GM19372 (cell line): ENCODE measurements at regions not wholly inside any gene's neighbourhood (a gene's known extent, or its start where the extent isn't known, plus 50 kb on each side); places are given as distances from the start of the nearest gene placed in this dataset.
"Not testable (repeated sequence)": the region's sequence is repeated elsewhere in the genome, so short reads cannot be mapped to it uniquely, and the experiment has no call there.

ENCODE experiments used
- ATAC-seq: cut with Tn5 transposase; IDR thresholded peaks from one replicate; pipeline ENCODE4 v1.9.1; 2021; ENCODE audit warnings: mild to moderate bottlenecking, low read depth, moderate library complexity; ENCODE audit not compliant: unreplicated experiment

DNA sequence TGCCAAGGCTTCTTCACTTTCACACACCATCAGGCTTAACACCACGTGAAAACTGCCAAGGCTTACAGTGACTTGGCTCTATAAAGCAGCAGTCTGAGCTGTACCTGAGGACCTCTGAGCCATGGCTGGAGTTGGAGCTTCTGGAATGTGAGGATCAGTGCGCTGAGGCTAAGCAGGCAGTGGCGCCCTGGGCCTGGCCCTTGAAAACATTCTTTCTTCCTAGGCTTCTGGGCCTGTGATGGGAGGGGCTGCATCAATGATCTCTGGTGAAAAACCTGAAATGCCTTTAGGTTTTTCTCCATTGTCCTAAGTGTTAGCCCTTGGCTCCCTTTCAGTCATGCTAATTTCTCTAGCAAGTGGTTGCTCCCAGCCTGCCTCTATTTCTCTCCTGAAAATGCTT is 192.5 kb upstream of the PCDH20 start:
- ATAC-seq = no peak

DNA sequence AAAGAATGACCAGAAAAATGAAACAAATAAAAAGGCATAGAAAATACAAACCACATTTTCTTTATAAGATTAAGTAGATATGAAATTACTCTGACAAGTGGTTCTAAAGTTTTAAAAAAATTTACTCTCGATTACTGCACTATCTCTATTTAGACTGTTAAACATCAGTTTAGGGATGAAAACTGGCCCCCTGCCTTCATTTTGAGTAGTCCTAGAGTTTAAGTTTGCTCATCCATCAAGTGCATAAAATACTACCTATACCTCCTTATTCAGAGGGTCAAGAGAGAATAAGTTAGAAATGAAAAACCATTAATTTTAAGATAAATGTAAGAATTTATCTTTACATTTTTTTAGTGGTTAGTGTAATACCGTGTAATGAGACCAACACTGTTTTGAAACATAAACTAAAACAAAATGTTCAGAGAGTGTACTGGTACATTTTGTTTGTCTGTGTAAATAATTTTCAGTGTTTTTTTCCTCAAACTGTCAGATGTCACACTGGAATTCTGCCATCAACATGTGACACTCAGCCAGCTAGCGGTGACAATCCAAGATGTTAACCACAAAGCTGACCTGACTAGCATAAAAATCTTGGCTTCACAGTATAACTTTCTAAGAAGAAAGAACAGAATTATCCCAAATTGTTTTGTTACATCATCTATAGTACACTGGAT is 184.8 kb upstream of the PCDH20 start:
- ATAC-seq = no peak

DNA sequence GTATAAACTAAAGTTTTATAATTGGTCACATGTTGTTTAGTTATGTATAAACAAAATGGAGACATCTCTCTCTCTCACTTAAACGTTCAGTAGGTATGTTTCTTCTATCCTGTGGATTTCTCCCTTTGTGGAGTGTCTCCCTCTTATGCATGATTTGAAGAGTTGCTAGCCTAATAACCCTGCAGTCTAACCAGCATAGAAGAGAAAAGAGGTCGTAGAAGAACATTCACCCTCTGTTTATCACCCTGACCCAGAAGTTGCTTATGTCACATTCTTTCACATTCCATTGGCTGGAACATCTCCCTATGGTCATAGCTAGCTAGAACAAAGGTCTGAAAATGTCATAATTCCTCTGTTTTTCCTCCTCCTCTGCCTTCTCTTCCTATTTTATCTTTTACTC is 176.8 kb upstream of the PCDH20 start:
- ATAC-seq = no peak

DNA sequence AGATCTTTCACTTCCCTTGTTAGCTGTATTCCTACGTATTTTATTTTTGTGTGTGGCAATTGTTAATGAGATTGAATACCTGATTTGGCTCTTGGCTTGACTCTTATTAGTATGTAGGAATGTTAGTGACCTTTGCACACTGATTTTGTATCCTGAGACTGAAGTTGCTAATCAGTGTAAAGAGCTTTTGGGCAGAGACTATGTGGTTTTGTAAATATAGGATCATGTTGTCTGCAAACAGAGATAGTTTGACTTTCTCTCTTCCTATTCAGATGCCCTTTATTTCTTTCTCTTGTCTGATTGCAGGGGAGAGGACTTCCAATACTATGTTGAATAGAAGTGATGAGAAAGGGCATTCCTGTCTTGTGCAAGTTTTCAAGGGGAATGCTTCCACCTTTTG is 160.3 kb upstream of the PCDH20 start:
- no peak for ATAC-seq

DNA sequence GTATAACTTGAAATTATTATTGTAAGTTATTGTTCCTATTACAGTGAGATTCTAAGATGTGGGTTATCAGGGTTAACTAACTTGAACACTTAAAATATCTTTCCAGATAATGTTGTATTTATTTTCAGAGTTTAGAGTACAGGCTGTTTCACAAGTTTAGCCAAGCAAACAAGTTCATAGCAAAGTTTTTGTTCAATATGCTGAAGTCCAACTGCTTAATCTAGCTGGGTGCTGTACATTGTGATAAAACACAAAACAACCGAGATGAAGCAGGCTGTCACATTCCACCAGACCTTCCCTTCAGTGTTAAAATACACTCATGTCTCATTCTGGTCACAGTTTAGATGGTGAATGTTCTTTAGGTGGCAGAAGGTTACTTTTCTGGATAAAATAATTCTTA is 148.0 kb upstream of the PCDH20 start:
- ATAC-seq = no peak

DNA sequence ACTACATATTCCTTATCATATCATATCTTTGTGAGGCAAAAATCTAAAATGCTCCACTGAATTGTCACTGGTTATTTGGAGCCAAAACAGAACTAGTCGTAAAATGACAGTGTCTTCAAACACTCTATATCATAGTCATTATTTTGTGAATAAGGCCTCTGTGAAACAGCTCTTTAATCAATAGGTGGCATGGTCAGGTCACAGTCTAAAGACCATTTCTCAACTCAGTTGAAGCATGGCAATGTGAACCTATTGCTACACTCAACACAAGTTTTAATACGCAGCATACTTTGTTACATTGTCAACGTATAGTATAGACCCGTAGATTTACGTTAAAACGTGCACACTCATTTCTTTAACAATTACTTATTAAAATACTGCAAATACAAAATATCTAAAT is 131.3 kb upstream of the PCDH20 start:
- no peak for ATAC-seq

DNA sequence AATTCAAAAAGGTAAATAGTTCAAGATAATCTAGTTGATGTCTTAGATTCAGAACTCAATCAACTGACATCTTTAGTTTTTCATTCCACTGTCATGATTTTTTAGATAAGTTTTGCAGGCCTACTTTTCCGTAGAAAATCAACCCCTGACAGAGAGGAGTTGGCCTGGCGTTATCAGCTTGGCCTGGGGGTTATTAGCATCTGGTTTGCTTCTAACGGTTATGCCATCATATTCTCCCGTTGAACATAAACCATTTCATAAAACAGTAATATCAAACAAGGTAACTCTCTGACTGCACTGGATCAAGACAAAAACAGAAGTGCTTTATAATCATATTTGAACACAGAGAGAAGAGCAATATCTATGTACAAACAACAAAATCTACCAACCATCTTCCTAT is 130.8 kb upstream of the PCDH20 start:
- ATAC-seq = no peak

DNA sequence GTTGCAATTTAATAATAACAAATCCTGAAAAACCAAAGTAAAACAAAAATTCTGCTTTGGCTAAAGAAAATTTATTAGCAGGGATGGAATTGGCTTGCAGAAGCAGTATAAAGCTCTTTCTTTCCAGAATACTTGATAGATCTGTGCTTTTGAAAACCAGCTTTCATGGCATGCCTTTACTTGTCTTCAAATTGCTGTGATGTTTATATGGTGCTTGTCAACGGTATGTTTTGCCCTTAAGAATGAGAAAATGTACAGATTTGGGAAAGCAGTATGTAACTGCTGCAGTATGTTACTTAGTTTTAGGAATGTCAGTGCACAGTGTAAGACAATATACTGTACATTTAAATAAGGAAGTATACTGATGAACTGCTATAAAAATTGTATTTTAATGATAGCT is 120.8 kb upstream of the PCDH20 start:
- ATAC-seq = no peak

DNA sequence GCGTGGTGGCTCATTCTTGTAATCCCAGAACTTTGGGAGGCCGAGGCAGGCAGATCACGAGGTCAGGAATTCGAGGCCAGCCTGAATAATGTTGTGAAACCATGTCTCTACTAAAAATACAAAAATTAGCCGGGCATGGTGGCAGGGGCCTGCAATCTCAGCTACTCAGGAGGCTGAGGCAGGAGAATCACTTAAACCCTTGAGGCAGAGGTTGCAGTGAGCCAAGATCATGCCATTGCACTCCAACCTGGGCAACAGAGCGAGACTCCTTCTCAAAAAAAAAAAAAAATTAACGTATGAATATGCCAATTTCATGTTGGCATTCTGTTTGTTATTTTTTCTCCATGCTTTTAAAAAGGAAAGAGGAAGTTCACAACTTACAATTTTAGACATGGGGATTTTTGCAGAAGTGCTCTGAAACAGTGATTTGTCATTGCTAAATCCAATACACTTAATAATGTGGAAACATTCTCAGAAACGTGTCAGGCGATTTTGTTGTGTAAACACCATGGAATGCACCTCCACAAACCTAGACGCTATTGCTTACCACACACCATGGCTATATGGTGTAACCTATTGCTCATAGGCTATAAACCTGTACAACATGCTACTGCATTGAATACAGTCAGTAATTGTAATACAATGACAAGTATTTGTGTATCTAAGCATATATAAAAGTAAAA is 115.9 kb upstream of the PCDH20 start:
- no peak for ATAC-seq

DNA sequence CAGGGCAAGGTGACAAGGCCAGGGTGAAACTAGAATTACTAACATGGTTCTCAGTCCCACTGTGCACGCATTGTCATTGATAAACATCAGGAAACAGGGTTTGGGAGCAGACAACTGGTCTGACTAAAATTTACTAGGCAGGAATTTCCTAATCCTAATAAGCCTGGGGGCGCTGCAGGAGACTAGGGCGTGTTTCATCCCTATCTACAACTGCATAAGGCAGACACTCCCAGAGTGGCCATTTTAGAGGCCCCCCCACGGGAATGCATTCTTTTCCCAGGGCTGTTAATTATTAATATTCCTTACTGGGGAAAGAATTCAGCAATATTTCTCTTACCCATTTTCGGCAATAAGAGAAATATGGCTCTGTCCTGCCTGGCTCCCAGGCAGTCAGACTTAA is 103.6 kb upstream of the PCDH20 start:
- ATAC-seq = not testable (repeated sequence)

DNA sequence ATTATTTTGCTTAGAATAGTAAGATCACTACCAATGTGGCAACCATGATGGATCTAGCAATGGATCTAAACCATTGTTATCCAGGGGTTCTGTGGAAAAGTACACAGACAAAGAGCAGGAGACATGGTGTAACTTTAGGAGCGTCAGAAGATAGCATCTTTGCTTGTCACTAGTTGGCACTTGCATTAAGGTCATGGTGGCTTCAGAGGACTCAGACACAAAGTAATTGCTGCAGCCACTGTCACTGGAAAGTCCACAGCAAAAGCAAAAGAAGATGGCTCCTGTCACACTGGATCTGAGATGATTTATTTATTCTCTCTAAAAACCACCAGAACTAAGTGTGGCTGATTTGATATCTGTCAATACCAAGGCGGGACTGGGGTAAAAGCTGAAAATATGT is 93.3 kb upstream of the PCDH20 start:
- no peak for ATAC-seq

DNA sequence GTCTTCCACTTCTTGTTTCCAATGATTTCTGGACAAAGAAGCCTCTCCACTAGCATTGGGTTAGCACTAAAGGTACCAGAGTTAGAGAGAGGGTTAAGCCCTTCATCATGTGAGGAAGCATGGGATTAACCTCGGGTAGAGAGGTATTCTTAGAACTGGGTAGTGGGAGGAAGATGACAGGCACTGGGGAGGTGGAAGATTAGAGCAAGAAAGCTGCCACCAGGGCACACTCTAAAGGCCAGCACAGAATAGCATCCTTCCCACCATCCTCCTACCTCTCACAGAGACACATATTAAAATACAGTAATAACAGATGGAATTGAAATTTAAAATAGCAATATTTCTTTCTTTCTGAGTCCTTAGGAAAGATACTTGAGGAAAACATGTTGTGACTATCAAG is 84.5 kb upstream of the PCDH20 start:
- no peak for ATAC-seq

DNA sequence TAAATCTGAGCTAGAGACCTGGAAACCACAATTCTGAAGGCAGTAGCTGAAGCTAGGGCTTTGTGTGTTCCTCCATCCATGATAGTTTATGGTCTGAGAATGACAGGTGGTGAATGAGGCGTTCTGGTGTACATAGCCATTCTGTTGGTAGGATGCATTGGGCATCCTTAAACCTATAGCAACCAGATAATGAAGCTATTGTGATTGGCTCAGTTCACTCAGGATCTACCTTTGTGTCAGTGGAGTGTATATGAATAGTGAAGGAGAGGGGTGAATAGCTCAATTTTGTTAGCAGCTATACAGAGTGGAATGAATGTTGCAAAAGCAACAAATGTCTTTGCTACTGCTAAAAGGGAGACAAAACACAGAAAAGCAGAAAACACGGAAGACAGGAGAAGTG is 80.0 kb upstream of the PCDH20 start:
- no peak for ATAC-seq

DNA sequence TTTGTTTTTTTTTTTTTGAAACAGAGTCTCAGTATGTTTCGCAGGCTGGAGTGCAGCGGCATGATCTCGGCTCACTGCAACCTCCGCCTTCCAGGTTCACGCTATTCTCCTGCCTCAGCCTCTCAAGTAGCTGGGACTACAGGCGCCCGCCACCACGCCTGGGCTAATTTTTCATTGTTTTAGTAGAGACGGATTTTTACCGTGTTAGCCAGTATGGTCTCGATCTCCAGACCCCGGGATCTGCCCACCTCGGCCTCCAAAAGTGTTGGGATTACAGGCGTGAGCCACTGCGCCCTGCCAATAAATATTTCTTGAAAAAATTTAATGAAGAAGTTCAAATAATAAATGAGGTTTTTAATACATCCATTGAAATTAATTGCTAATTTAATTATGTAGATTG is 77.9 kb upstream of the PCDH20 start:
- not testable (repeated sequence) for ATAC-seq

DNA sequence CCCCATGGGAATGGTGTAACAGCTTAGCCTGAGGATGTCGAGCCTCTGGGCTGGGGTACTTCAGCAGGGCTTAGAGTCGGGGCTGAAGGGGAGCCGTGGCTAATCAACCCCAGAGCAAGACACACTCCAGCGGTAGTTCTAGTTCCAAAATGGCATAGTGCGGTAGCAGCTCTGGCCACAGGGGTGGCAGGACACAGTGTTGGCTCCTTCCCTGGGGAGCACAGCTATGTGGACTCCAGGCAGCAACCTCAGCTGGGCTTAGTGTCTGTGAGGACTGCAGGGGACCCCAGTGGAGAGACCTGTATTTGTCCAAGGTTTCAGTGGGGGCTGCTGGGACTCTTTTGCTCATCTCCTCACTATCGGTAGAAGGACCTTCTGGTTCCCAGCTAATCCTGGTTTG is 70.8 kb upstream of the PCDH20 start:
- no peak for ATAC-seq

DNA sequence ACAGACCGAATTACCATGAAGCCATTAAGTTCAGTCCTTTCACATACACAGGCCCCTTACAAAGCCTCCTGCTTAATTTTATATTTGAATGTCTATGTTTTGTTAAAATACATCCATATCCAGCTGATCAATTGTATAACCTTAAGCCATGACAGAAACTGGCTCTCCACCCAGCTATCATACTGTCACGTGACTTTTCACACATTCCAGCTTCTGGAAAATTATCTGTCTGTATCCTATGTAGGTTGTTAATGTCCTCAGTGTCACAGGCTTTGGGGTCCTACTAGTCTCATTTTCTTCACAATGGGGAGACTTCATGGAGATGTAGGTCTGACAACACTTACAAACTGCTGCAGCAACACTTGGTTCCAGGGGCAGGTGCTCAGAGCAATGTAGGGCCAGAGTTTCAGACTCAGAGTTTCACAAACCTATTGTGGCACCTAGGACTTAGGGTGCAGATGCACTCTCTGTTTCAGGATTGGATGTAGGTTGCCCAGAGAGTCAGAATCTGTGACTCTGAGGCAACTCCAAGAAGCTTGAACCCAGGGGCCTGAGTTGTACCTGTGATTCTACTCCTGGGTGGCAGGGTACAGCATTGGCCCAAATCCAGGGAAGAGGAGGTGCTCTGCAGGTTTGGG is 69.6 kb upstream of the PCDH20 start:
- no peak for ATAC-seq

DNA sequence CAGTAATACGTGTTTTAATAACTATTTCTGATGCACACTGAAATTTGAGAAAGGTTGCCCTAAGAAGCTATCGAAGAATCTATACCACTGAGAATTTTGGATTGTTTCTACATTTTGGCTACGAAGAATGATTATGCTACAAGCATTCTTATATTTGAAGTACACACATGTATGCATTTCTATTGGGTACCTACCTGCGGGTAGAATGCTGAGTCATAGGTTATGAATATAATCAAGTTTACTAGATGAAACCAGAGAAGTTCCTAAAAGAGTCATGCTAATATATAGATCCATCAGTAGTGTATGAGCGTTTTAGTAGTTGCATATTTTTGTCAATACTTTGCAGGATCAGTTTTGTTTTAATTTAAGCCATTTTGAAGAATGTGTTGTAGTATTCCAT is 62.0 kb upstream of the PCDH20 start:
- ATAC-seq = no peak

DNA sequence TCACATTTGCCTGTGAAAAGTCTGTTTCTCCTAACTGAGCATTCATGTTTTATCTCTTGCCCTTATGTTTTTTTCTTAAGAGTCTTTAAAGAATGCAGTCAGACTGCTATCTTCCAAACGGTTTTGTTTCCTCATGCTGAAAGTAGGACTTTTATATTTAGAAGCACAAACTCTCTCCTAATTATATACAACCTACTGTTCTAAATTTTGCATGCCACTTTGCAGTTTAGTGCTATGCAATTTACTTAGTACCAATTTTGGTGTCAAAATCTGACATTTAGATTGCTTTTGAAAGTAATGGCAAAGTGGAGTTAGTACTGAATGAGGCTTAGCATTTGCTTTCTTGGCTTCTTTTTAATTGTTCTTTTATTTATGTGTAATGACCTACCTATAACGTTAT is 55.1 kb upstream of the PCDH20 start:
- no peak for ATAC-seq

DNA sequence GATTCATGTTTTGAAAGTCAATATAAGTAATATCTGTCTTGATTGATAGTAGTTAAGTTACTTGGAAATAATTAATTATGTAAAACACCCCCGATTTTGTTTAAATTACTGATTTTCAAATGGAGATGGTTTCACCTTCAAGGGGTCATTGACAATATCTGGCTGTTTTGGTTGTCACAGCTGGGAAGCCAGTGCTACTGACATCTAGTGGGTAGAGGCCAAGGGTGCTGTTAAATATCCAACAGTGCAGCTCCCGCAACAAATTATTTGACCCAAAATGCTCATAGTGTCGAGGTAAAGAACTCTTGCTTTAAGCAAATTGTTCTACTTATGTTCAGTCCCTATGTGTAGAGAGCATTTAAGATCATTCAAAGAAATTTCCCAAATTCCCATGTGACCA is 50.6 kb upstream of the PCDH20 start:
- no peak for ATAC-seq
